ENCODE measurements at regions not wholly inside any gene's neighbourhood (a gene's known extent, or its start where the extent isn't known, plus 50 kb on each side); places are given as distances from the start of the nearest gene placed in this dataset.

DNA sequence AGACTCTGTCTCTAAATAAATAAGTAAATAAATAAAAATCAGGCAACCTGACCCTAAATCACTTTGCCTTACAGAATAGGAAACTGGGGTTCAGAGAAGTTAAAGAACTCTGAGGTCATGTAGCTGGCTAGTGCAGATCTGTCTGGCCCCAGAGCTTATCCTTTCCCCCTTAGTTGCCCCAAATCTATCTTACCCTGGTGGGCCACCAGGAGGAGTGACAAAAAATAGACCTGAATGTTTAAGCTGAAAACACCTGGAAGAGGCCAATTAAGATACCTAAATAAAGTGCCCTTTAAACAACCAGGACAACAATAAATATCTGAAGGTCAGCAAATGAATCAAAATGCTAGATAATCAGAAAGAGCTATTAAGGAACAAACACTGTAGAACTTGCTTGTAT is 59.7 kb downstream of the TEX35 start:
- TF ChIP-seq, protein P1, sequence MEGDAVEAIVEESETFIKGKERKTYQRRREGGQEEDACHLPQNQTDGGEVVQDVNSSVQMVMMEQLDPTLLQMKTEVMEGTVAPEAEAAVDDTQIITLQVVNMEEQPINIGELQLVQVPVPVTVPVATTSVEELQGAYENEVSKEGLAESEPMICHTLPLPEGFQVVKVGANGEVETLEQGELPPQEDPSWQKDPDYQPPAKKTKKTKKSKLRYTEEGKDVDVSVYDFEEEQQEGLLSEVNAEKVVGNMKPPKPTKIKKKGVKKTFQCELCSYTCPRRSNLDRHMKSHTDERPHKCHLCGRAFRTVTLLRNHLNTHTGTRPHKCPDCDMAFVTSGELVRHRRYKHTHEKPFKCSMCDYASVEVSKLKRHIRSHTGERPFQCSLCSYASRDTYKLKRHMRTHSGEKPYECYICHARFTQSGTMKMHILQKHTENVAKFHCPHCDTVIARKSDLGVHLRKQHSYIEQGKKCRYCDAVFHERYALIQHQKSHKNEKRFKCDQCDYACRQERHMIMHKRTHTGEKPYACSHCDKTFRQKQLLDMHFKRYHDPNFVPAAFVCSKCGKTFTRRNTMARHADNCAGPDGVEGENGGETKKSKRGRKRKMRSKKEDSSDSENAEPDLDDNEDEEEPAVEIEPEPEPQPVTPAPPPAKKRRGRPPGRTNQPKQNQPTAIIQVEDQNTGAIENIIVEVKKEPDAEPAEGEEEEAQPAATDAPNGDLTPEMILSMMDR (IDR thresholded peaks at IDR 0.05): no peak
- no peak for TF ChIP-seq POLR2A (IDR thresholded peaks at IDR 0.05)

Measured in testis (tissue), 2 donors.